GM19328 (cell line): ENCODE measurements at regions not wholly inside any gene's neighbourhood (a gene's known extent, or its start where the extent isn't known, plus 50 kb on each side); places are given as distances from the start of the nearest gene placed in this dataset.

ENCODE experiments used
- ATAC-seq: cut with Tn5 transposase; IDR thresholded peaks from one replicate; pipeline ENCODE4 v1.9.1; 2021; ENCODE audit warnings: mild to moderate bottlenecking, moderate library complexity; ENCODE audit not compliant: unreplicated experiment

DNA sequence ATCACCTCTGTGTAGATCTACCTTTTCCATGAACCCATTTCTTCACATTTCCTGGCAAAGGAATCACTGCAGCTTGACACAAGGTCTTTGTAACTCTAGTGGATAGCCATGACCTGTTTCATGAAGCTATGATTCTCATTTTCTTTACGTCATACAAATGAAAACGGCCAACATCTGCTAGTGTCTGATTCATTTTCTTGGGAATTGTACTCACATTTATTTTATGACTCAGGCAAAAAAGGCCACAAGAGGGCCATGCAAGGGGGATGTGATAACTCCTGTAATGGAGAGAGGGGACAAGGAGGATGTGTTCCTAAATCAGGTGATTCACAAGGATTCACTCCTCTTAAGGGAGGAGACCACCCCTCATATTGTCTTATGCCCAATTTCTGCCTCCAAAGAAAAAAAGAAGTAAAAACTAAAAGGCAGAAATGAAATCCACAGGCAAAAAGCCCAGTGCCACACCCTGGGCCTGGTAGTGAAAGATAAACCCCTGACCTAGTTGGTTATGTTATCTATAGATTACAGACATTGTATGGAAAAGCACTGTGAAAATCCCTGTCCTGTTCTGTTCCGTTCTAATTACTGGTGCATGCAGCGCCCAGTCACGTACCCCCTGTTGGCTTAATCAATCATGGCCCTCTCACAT, 249.9 kb downstream of the IPMK start:
- no peak for ATAC-seq

DNA sequence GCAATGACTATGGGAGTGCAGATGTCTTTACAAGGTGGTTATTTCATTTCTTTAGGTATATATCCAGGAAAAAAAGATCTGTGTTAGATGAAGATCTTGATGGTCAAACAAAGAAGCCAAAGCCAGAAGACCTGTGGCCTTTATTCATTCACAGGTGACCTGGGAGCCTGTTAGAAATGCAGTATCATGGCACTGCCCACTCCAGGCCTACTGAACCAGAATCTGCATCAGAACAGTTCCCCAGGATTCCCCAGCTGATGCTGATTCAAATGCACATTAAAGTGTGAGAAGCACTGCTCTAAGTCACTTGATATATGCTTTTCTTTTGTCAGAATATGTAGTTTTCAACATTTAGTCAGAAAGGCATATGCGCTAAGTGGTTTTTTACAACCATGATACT, 251.1 kb downstream of the IPMK start:
- no peak for ATAC-seq

DNA sequence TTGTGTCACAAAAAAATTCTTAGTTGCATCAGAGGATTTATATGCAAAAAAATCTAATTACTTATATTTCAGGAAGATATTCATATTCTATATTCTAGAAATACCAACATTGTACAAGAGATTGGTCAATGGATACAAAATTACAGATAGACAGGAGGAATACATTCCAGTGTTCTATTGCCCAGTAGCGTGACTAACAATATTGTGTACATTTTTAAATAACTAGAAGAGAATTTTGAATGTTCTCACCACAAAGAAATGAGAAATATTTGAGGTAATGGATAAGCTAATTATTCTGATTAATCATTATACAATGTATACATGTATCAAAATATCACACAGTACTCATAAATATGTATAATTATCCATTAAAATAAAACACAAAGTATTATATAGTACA, 253.3 kb downstream of the IPMK start:
- no peak for ATAC-seq

DNA sequence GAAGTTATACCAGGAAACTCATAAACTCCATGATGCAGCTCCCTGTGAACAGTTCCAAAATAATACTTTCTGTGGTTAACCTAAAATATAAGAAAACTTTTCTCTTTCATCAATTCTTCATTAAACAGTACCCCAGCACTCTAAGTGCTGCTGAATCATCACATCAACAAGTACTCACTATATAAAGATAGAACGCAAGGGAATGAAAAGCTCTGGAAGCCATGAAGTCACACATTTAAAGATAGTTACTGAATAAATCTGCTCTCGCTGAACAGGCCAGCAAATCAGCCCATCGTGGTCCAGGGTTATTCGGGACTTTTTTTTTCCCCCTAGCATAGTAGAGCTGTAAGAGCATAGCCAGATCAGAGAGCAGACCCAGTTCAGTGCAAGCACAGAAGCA, 254.3 kb downstream of the IPMK start:
- no peak for ATAC-seq

DNA sequence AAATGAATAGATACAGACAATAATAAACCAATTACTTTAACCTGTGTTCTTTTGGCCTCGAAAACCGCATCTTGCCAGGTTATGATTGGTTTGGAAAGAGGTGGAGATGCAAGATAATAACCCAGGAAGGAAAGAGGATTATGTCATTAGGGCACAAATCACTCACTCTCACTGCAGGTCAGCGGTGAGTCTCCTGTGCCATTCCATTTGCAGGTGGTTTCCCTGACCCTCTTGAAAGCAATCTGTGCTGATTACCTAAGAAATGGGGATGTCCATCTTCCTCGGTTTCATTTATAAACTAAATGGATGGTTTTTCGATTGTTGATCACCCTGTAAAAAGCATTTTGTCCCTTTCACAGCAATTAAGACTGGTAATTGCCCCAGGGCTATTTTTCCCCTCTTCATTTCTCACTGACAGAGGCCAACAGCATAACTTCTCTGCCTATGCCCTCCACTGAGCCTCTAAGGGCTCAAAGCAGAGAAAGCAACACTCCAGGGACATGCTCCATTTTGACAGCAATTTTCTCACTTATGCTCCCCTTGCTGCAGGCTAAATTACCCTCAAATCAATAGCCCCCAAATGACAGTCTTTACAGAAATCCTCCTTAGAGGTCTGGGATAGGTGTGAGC, 257.5 kb downstream of the IPMK start:
- ATAC-seq: no peak

DNA sequence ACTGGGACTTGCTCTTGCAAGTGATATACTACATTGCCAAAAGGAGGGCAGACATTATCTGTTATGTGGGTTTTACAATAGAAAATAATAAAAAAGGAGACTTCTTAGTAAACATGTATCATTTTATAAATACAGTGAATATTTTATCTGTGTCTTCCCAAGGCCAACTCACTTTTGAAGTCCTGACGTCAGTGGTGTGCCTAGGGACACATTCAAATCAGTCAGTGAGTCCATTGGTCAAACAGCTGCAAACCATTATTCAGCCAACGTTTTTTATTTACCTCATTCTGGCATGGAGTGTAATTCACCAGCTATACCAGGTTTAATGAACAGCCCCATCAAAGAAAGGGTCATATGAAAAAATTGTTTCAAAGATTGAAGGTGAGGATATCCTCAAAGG, 263.7 kb downstream of the IPMK start:
- no peak for ATAC-seq

DNA sequence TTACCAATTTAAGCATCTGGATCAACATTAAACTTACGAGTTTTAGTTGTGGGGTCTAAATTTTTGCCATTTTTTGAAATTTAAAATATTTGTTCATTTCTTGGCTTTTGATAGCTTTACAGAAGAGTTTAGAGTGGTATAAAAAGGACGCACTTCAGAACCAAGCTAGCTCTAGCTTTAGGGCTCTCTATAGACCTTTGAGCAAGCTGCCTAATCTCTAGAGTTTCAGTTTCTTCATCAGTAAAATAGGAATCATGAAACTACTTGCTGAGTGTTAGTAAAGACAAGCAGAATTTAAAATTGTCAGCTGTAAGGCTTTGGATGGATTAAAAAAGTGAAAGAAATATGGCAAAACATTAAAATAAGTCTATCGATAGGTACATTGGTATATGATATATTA, 266.5 kb downstream of the IPMK start:
- no peak for ATAC-seq

DNA sequence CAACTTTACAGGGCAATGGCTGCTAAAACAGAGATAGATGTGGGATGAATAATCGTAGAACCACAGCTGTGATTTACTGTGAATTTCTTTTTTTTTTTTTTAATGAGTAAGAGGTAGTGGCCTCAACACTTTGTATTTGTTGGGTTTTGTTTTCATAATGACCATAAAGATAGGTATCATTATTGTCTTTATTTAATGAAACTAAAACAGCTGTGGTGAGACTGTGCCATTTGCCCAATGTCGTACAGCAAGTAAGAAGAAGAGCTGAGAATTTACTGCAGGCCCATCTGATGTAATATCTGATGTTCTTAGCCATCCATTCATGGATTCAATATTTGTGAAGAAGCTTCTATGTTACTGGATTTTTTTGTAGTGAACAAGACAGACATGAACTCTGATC, 271.2 kb downstream of the IPMK start:
- ATAC-seq: no peak

DNA sequence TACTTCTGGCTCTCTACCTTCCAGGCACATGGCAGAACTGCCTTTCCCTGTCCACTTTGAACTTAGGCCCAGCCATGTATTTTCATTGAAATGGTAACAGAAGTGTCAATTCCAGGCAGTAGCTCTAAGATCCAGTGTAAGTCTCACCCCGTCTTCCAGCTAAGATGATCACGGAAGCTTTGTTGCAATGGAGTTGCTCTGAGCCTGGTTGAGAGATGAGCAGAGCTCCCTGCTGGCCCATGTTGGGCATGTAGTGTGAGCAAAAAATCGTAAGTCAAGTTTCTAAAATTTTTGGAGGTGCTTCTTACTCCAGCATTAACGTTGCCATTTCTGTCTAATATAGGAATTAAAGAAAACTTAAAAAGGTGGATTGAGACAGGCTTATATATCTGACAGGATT, 274.4 kb downstream of the IPMK start:
- no peak for ATAC-seq

DNA sequence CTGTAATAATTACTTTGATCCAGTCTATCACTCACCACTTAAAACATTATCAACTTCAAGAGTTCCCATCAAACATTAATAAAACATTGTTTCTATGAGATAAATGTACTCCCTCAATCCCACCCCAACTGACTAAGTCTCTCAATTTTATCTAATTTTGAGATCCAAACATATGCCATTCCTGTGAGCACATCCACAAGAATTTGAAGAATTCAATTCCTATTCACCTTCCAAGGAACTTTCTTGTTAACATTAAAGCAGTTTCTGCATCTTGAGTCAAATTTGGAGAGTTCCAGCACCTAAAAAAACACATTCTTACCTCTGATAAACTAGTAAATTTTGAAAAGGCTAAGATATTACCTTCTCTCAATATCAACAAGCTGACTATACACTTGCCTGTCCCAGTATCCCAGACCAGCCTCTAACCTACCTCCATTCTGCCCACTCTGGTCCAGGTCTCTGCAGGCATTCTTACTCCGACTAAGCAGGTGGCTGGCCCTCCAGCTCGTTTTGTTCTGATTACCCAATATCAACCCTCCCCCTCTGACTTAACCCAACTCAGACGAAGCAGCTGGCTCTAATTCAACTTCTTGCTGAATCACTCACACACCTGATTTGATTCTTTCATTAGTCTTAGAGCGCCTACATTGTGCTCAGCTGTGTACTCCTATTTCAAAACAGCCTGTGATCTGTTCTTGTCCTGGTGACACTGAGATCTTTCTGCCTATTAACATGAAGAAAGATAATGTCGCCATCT, 275.2 kb downstream of the IPMK start:
- no peak for ATAC-seq

DNA sequence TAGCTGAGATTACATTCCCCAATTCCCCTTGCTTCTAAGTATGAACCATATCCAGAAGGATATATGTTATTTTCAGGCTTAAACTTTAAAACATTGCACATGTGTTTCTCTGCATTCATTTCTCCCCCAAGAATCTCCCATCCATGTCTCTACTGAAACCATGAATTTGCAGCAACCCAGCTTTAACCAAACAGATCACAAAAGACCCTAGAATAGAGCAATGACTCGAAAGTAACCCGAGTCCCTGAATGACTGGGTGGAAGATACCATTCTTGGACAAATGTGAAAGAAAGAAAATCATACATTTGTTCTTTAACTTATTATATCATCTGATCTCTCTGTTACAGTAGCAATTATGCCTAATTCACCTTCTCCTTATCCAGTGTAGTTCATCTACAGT, 278.7 kb downstream of the IPMK start:
- no peak for ATAC-seq

DNA sequence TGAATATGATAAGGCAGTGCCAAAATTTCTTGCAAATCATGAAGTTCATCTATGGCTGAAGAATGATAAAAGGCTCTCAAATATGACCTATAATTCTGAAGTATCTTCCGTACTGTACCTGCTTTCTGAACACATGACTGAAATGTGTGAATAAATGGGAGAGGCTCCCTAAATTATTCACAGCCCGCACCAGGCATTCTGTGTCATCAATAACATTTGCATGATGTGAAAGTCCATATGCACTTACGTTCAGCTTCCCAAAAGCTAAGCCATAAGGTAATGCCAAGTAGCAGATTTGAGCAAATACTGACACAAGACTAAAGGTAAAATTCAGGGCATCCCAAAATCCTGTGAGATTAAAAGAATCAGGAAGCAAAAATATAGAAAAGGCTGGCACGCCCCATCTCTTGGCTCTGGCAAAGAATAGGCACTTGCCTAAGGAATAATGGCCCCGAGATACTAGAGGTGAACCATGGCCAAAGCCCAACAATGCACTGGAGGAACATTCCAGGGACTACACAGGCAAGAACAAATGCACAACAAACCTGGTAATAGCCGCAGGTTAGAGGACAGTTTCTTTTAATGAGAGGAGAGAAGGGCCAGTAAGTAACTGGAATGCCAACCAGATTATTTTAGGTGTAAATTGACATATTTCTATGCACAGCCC, 280.5 kb downstream of the IPMK start:
- no peak for ATAC-seq

DNA sequence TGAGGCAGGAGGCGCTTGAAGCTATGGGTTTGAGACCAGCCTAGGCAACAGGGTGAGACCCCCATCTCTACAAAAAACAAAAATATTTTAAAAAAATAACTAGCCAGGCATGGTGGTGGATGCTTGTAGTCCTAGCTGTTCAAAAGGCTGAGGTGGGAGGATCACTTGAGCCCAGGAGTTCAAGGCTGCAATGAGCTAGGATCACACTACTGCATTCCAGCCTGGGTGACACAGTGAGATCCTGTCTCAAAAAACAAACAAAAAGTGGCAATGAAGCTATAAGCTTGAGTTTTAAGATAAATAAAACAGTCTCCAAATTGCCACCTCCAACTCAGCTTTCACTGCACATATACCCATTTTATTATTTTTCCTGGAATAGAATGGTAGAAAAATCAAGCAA, 281.3 kb downstream of the IPMK start:
- ATAC-seq: no peak

DNA sequence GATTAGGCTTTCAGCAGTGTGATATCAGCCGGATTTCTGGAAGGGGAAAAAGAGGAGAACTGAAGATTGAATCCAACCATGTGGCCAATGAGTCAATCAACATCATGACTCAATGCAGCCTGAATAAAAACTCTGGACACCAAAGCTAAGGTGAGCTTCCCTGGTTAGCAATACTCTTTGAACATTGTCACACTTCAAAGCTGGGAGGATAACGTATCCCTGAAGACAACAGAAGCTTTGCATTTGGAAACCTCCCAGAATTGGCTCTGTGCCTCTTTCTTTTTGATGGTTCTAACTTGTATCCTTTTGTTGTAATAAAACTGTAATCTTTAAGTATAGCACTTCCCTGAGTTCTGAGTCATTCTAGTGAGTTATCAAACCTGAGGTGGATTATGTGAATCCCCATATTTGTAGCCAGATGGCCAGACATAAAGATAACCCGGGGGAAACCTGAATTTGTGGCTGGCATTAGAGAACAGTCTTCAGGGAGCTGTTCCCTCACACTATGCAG, 284.4 kb downstream of the IPMK start:
- no peak for ATAC-seq

DNA sequence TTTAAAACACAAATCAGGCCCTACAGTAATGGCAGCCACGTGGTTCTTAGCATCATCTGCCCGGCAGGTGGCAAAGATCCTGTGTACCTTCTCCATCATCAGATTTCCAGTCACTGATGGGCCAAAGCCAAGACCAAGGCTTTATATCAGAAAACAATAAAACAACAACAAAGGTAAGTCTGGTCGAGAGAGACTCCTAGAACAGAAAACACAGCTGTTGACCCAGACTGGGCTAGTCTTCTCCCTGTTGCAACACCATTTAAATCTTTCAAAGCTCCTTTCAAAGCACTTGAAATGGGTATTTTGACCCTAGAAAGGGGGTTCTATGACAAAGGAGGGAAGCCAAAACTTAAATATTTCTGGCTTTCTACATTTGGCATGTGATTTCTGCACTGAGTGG, 285.6 kb downstream of the IPMK start:
- no peak for ATAC-seq

DNA sequence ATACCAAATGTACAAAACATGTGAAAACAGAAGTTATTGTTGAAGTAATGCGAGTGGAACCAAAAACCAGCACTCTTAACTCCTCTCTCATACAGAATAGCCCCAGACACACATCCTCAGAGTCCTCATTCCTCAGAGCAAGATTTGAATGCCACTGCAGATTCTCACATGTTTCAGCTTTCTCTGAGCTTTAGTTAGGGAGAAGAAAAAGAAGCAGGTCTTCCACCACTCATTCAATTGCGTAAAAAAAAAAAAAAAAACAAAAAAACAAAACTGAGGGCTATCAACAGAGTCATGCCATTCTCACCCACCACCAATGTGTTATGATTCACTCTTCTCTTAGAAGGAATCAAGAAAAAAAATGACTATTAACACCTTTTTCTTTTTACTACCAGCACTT, 287.7 kb downstream of the IPMK start:
- ATAC-seq: no peak

DNA sequence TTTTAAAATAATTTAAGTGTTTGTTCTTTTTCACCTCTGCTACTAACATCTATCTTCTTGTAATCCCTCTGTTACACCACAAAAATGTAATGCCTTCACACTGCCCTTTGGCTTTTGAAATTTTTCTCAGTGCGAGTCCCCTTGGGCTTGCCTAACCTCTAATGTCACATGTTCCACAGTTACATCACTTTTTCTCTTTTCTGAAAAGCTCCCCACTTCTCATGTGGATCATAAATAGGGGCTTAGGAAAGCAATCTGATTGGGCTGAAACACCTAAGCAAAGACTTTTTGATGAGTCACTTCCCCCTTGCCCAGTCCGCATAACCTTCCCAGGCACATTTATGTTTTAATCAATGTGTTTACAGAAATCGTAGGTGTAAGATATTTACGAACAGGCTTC, 288.2 kb downstream of the IPMK start:
- no peak for ATAC-seq

DNA sequence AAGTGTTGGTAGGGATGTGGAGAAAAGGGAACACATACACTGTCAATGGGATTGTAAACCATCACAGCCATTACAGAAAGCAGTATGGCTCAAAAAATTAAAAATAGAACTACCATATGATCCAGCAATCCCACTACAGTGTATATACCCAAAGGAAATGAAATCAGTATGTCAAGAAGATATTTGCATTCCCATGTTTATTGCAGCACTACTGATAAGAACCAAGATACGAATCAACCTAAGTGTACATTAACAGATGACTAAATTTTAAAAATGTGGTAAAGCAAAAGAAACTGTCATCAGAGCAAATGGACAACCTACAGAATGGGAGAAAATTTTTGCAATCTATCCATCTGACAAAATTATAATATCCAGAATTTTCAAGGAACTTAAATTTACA, 290.4 kb downstream of the IPMK start:
- no peak for ATAC-seq

DNA sequence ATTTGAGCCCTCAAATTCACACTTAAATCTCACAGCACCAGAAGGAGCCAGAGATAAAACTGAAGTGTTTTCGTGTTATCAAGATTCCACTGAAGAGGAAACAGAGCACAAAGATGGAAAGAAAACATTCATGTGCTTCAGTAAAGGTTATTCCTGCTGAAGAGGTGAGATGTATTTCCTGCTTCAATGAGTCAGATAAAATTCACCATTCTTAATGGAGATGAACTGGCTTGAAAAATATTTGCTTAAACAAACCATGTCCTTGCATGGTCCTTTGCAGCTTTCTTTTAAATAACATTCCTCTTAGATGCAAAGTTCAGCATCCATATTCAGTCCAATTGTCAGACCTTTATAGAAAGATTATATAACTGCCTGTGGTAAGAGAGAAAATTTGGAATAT, 294.2 kb downstream of the IPMK start:
- no peak for ATAC-seq

DNA sequence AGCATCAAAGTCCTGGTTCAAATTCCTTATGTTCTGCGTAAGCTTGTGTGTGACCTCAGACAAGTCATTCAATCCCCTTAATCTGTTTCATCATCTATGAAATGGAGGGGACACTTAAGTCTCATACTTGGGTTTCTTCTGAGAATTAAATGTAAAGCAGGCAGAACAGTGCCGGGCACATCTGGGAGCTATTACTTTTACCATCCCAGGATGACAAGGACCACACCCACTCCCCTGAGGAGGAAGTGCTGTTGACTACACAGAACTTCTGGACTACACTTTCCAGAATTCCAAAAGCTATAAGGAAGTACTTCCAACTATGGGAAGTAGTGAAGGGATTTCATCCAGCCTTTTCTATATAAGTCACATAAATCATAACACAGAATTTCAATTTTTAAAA, 294.9 kb downstream of the IPMK start:
- no peak for ATAC-seq

DNA sequence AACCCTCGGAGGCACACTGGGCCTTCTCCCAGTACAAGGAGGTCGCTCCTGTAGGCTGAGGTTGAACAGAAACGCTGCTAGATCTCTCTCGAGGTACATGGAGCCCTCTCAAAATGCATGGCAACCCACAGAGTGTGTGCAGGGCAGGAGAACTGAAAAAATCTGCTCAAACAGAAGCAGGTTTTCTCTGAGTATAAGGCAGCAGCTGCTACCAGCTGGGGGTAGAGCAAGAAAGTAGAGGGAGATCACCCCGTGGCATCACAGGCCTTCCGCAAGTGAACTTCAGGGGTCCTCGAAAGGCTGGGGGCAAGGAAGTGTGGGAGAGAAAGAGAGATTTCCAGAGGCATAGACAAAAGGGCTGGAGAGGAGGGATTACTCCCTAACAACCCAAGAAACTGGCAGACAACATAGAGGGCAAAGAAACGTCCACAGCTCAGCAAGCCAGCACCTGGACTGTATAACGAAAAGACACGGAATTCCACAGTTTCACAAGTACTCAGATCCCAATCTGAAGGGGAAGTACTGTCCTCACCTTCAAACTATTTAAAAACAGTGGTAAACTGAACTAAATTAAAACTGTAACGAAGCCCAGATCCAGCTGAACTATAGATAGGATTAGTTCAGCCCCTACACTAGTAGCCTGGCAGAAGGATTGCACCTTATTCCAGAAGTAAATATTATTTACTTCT, 299.2 kb downstream of the IPMK start:
- ATAC-seq: no peak
